ACC112 (cell line): ENCODE measurements at regions not wholly inside any gene's neighbourhood (a gene's known extent, or its start where the extent isn't known, plus 50 kb on each side); places are given as distances from the start of the nearest gene placed in this dataset.

Experiments used
- H2AFZ ChIP-seq: fragments of 200-600 bp; sonication (generic); one replicate; pipeline ENCODE4 v1.6.0; 2017; ENCODE audit warnings: antibody characterized with exemption, low read length; ENCODE audit not compliant: unreplicated experiment
- H3K27ac ChIP-seq: fragments of 200-600 bp; sonication (generic); 2 replicates; pipeline ENCODE4 v1.5.1; 2014; ENCODE audit warnings: low read depth, mild to moderate bottlenecking, antibody characterized with exemption, low read length, moderate library complexity
- H3K27me3 ChIP-seq: fragments of 200-600 bp; sonication (generic); 2 replicates; pipeline ENCODE4 v1.6.1; 2014; ENCODE audit warnings: mild to moderate bottlenecking, antibody characterized with exemption, low read length, moderate library complexity, mixed read lengths; ENCODE audit not compliant: insufficient read depth
- H3K36me3 ChIP-seq: fragments of 200-600 bp; sonication (generic); 2 replicates; pipeline ENCODE4 v1.6.1; 2016; ENCODE audit warnings: mild to moderate bottlenecking, antibody characterized with exemption, low read length, moderate library complexity, mixed read lengths; ENCODE audit not compliant: insufficient read depth
- H3K4me1 ChIP-seq: fragments of 200-600 bp; sonication (generic); one replicate; pipeline ENCODE4 v1.6.1; 2016; ENCODE audit warnings: low read length, mixed read lengths; ENCODE audit not compliant: insufficient read depth, unreplicated experiment, control insufficient read depth
- H3K4me3 ChIP-seq: fragments of 200-600 bp; sonication (generic); 2 replicates; pipeline ENCODE4 v1.5.1; 2014; ENCODE audit warnings: mild to moderate bottlenecking, low read depth, low read length
- H3K79me2 ChIP-seq: fragments of 200-600 bp; sonication (generic); one replicate; pipeline ENCODE4 v1.6.0; 2016; ENCODE audit warnings: low read length; ENCODE audit not compliant: control insufficient read depth, unreplicated experiment, insufficient read depth

GRCh38 chr2:217467331-217467730, 535.5 kb downstream of the TNS1 start:
- H3K79me2 ChIP-seq, result no peaks in the 10 kb centered on the region
- no peak overlapping the region for H2AFZ ChIP-seq
- no peaks in the 10 kb centered on the region for H3K36me3 ChIP-seq
- H3K27me3 ChIP-seq, result no peaks in the 10 kb centered on the region
- no peak overlapping the region for H3K4me3 ChIP-seq
- no peak overlapping the region for H3K27ac ChIP-seq
- no peaks in the 10 kb centered on the region for H3K4me1 ChIP-seq

GRCh38 chr2:217466805-217467204, 536.0 kb downstream of the TNS1 start:
- no peaks in the 10 kb centered on the region for H3K27me3 ChIP-seq
- no peak overlapping the region for H2AFZ ChIP-seq
- no peaks in the 10 kb centered on the region for H3K79me2 ChIP-seq
- no peaks in the 10 kb centered on the region for H3K4me1 ChIP-seq
- no peak overlapping the region for H3K27ac ChIP-seq
- H3K36me3 ChIP-seq, result no peaks in the 10 kb centered on the region
- no peak overlapping the region for H3K4me3 ChIP-seq

- Histone ChIP-seq H2AFZ (no peak overlapping the region), H3K79me2 (no peaks in the 10 kb centered on the region), H3K36me3 (no peaks in the 10 kb centered on the region), H3K27ac (no peak overlapping the region), H3K4me1 (no peaks in the 10 kb centered on the region), H3K27me3 (peaks cover 4% of the 10 kb centered on the region; the same call in 1 of the 2 replicates), H3K4me3 (no peak overlapping the region)
Measured at GRCh38 chr2:217466104-217466503, 536.7 kb downstream of the TNS1 start.

- no peaks in the 10 kb centered on the region for H3K36me3 ChIP-seq
- H3K4me3 ChIP-seq, result no peak overlapping the region
- H3K27me3 ChIP-seq, result peaks cover 9% of the 10 kb centered on the region; the same call in 1 of the 2 replicates
- H2AFZ ChIP-seq, result no peak overlapping the region
- no peaks in the 10 kb centered on the region for H3K4me1 ChIP-seq
- no peak overlapping the region for H3K27ac ChIP-seq
- H3K79me2 ChIP-seq, result no peaks in the 10 kb centered on the region
Measured at GRCh38 chr2:217465100-217465499, 537.7 kb downstream of the TNS1 start.

GRCh38 chr2:217463402-217464075, 539.3 kb downstream of the TNS1 start:
- Histone ChIP-seq H3K27me3 (peaks cover 12% of the 10 kb centered on the region; the same call in 1 of the 2 replicates), H2AFZ (no peak overlapping the region), H3K27ac (no peak overlapping the region), H3K4me1 (no peaks in the 10 kb centered on the region), H3K36me3 (no peaks in the 10 kb centered on the region), H3K79me2 (no peaks in the 10 kb centered on the region), H3K4me3 (no peak overlapping the region)

- H3K27me3 ChIP-seq, result peaks cover 14% of the 10 kb centered on the region; the same call in 1 of the 2 replicates
- H3K79me2 ChIP-seq, result no peaks in the 10 kb centered on the region
- no peaks in the 10 kb centered on the region for H3K4me1 ChIP-seq
- H3K36me3 ChIP-seq, result no peaks in the 10 kb centered on the region
- H2AFZ ChIP-seq, result no peak overlapping the region
- no peak overlapping the region for H3K4me3 ChIP-seq
- no peak overlapping the region for H3K27ac ChIP-seq
Measured at GRCh38 chr2:217462121-217462520, 540.7 kb downstream of the TNS1 start.

GRCh38 chr2:217461674-217462073, 541.1 kb downstream of the TNS1 start:
- Histone ChIP-seq H3K36me3 (no peaks in the 10 kb centered on the region), H3K79me2 (no peaks in the 10 kb centered on the region), H3K27ac (no peak overlapping the region), H3K4me3 (no peak overlapping the region), H3K27me3 (peaks cover 14% of the 10 kb centered on the region; the same call in 1 of the 2 replicates), H3K4me1 (no peaks in the 10 kb centered on the region), H2AFZ (no peak overlapping the region)

- Histone ChIP-seq H3K27ac (no peak overlapping the region), H3K4me1 (no peaks in the 10 kb centered on the region), H3K36me3 (no peaks in the 10 kb centered on the region), H3K4me3 (no peak overlapping the region), H2AFZ (no peak overlapping the region), H3K27me3 (peaks cover 14% of the 10 kb centered on the region; the same call in 1 of the 2 replicates), H3K79me2 (no peaks in the 10 kb centered on the region)
Measured at GRCh38 chr2:217459680-217460405, 543.0 kb downstream of the TNS1 start.

- H3K79me2 ChIP-seq, result no peaks in the 10 kb centered on the region
- H3K36me3 ChIP-seq, result no peaks in the 10 kb centered on the region
- H3K27ac ChIP-seq, result no peak overlapping the region
- H2AFZ ChIP-seq, result no peak overlapping the region
- H3K4me1 ChIP-seq, result no peaks in the 10 kb centered on the region
- peaks cover 14% of the 10 kb centered on the region; the same call in 1 of the 2 replicates for H3K27me3 ChIP-seq
- H3K4me3 ChIP-seq, result no peak overlapping the region
Measured at GRCh38 chr2:217459016-217459415, 543.8 kb downstream of the TNS1 start.

GRCh38 chr2:217456016-217456415, 546.8 kb downstream of the TNS1 start:
- H3K4me3 ChIP-seq, result no peak overlapping the region
- no peaks in the 10 kb centered on the region for H3K36me3 ChIP-seq
- no peak overlapping the region for H3K27ac ChIP-seq
- H2AFZ ChIP-seq, result no peak overlapping the region
- no peaks in the 10 kb centered on the region for H3K79me2 ChIP-seq
- H3K27me3 ChIP-seq, result peaks cover 10% of the 10 kb centered on the region; the same call in 1 of the 2 replicates
- no peaks in the 10 kb centered on the region for H3K4me1 ChIP-seq

- Histone ChIP-seq H3K27ac (no peak overlapping the region), H3K79me2 (no peaks in the 10 kb centered on the region), H3K4me3 (no peak overlapping the region), H3K36me3 (no peaks in the 10 kb centered on the region), H3K4me1 (no peaks in the 10 kb centered on the region), H2AFZ (no peak overlapping the region), H3K27me3 (no peaks in the 10 kb centered on the region)
Measured at GRCh38 chr2:217452928-217453327, 549.9 kb downstream of the TNS1 start.
